GM12865 (cell line): ENCODE measurements at regions not wholly inside any gene's neighbourhood (a gene's known extent, or its start where the extent isn't known, plus 50 kb on each side); places are given as distances from the start of the nearest gene placed in this dataset.

Experiments
- DNase-seq: peaks from one replicate; pipeline ENCODE4 v3.0.0; 2010; ENCODE audit warnings: low read depth
- H3K4me3 ChIP-seq: 2 replicates; pipeline ENCODE4 v1.5.1; 2011; ENCODE audit warnings: mild to moderate bottlenecking, low read depth, low read length, control low read depth
- TF ChIP-seq, protein P1 (sequence below): IDR thresholded peaks from 2 replicates; pipeline ENCODE4 v1.5.1; 2011; ENCODE audit warnings: low read length, control low read depth, low read depth, inconsistent platforms; ENCODE audit not compliant: insufficient read depth; ENCODE audit errors: missing control alignments

DNA sequence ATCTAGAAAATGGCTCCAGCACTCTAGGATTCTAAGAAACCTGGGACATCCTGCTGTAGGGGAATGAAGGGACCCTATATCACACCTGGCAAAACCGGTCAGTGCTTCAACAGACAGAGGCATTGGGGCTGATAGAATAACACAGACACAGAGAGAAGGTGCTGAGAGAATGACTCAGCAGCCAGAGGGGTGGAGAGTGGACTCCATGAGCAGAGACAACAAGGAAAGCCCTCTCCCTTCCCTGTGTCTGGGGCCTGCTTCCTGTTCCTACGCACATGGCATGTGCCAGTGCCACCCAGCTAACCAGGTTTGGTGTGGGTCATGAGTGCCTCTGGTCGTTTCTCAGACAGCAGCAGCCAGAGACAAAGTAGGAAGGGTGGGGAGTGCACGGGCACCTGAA is 140.3 kb downstream of the CCT6B start:
- TF ChIP-seq, protein P1, sequence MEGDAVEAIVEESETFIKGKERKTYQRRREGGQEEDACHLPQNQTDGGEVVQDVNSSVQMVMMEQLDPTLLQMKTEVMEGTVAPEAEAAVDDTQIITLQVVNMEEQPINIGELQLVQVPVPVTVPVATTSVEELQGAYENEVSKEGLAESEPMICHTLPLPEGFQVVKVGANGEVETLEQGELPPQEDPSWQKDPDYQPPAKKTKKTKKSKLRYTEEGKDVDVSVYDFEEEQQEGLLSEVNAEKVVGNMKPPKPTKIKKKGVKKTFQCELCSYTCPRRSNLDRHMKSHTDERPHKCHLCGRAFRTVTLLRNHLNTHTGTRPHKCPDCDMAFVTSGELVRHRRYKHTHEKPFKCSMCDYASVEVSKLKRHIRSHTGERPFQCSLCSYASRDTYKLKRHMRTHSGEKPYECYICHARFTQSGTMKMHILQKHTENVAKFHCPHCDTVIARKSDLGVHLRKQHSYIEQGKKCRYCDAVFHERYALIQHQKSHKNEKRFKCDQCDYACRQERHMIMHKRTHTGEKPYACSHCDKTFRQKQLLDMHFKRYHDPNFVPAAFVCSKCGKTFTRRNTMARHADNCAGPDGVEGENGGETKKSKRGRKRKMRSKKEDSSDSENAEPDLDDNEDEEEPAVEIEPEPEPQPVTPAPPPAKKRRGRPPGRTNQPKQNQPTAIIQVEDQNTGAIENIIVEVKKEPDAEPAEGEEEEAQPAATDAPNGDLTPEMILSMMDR = no peak
- no peak for DNase-seq
- H3K4me3 ChIP-seq = no peak overlapping the region

DNA sequence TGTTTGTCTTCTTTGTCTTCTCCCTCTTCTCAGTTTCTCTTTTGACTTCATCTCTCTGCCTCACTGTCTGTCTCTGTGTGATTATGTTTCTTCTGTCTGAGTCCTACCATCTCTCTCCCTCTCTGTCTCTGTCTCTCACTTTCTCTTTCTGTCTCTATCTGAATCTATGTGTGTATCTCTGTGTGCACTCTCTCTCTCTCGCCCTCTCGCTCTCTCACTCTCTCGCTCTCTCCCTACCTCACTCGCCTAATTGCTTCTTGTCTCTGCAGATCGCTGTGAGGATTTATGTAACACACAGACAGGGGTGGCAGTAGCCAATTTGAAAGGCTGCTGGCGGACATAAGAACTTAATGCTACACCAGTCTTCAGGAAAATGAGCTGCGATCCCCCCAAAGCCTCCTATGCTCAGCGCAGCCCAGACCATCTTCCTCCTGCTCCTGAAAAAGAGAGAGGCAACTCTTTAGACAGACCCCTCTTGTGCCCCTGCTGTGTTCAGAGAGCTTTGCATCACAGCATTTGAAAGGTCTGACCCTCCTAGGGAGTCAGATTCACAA is 140.9 kb downstream of the CCT6B start:
- TF ChIP-seq, protein P1 = no peak
- DNase-seq = peak; percentile 15
- no peak overlapping the region for H3K4me3 ChIP-seq

- DNase-seq = no peak
- no peak overlapping the region for H3K4me3 ChIP-seq
- TF ChIP-seq, protein P1 = no peak
These were observed 143.8 kb downstream of the CCT6B start for GRCh38 chr17:34817252-34818035.

GRCh38 chr17:34816848-34817247 is 144.4 kb downstream of the CCT6B start:
- TF ChIP-seq, protein P1 = no peak
- no peak for DNase-seq
- no peak overlapping the region for H3K4me3 ChIP-seq

DNA sequence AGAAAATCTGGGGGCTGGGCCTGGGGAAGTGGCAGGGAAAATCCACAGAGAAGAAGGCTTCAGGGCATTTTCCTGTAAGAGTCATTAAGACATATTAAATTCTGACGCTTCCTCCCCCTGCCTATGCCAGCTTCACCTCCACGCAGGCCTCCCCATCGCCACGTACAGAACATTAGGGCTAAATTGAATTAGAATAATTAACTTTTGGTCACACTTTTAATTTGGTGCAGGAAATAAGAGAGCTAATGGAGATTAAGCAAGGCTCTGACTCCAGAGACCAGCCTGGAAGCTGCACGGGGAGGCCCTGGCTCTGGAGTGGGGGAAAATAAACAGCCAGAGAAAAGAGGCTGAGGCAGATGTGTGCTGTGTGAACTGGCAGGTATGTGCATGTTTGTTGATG is 148.0 kb downstream of the CCT6B start:
- H3K4me3 ChIP-seq = no peak overlapping the region
- TF ChIP-seq, protein P1 = no peak
- DNase-seq = no peak

DNA sequence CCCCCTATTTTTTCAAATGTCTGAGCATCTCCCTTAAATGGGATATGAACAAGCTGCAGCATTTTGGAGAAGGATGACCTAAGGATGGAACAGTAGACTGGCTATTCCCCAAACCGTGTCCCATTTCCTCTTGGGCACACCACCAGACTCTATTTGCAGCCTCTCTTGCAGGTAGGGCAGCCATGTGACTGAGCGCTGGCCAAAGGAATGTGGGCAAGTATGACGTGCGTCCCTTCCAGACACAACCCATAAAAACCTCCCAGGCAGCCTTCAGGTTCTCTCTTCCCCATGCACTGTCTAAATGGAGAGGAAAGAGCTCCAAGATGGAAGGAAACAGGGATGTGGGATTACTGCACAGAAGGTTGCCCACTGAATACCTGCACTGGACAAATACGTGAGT is 149.7 kb downstream of the CCT6B start:
- DNase-seq = no peak
- H3K4me3 ChIP-seq = no peak overlapping the region
- TF ChIP-seq, protein P1 = no peak

DNA sequence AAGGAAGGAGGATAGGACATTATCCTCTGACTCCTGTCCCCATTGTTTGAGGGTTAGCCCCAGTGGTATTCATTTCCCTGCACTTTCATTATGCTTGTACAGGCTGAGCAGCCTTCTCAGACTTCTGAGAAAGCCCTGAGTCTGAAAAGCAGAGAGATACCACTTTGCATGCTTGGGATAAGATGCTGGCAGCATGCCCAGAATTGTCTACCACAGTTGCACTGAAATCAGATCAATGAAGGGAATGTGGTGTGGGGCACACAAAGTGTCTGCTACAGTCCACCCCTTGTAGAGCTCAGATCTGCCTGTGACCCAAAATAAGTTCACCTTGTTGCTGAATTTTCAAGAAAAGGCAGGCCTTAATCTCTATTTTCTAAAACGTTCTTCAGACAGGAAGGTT is 160.6 kb downstream of the CCT6B start:
- TF ChIP-seq, protein P1 = no peak
- no peak for DNase-seq

More for the DNA sequence above, 160.6 kb downstream of the CCT6B start:
- no peak overlapping the region for H3K4me3 ChIP-seq
